Neutrophil (primary cell): ENCODE measurements at regions not wholly inside any gene's neighbourhood (a gene's known extent, or its start where the extent isn't known, plus 50 kb on each side); places are given as distances from the start of the nearest gene placed in this dataset.

Source experiments
- H3K27ac ChIP-seq: fragments of 200-600 bp; sonication (generic); 2 replicates; pipeline ENCODE4 v1.5.1; 2016; ENCODE audit warnings: mild to moderate bottlenecking, moderate library complexity
- H3K27me3 ChIP-seq: fragments of 200-600 bp; sonication (generic); 2 replicates; pipeline ENCODE4 v1.6.0; 2016; ENCODE audit warnings: mild to moderate bottlenecking
- H3K36me3 ChIP-seq: fragments of 200-600 bp; sonication (generic); 2 replicates; pipeline ENCODE4 v1.5.1; 2017
- H3K4me1 ChIP-seq, 2 experiments: fragments of 200-600 bp in 1 of 2; sonication (generic) in 1 of 2; 1 replicate in 1 of 2; 2 replicates in 1 of 2; pipeline versions ENCODE4 v1.5.1 to v1.6.1; 2013 to 2016; ENCODE audit warnings: low read depth in 1 of 2, low read length in 1 of 2, mild to moderate bottlenecking in 1 of 2, moderate library complexity in 1 of 2; ENCODE audit not compliant: control insufficient read depth in 1 of 2, insufficient read depth in 1 of 2
- H3K4me3 ChIP-seq, 2 experiments: fragments of 200-600 bp in 1 of 2; sonication (generic) in 1 of 2; 1 replicate in 1 of 2; 2 replicates in 1 of 2; pipeline ENCODE4 v1.5.1; 2013 to 2016; ENCODE audit warnings: low read depth in 1 of 2, low read length in 1 of 2, mild to moderate bottlenecking in 1 of 2, moderate library complexity in 1 of 2
- H3K9me3 ChIP-seq: fragments of 200-600 bp; sonication (generic); 2 replicates; pipeline ENCODE4 v1.5.1; 2016
- CTCF ChIP-seq: fragments of 200-600 bp; sonication (generic); IDR thresholded peaks from 2 replicates; pipeline ENCODE4 v1.5.1; 2016; ENCODE audit warnings: antibody characterized with exemption

DNA sequence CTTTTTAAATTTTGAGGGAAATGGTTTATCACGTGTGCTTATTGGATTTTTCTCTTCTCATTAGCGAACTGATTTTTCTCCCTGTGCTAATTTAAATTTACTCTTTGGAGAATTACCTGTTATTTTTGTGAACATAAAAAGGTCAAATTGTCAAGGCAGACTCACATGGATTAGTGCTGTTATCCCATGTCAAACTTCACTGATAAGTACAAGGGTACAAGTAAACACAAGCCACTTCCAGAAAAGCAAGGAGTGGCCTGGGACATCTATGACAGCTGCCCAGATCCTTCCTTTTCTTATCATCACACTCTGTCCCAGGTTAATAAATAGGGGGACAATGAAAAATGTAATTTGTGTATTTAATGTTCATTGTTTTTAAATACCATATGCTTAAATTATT lies 901.2 kb downstream of the LTN1 start:
- Histone ChIP-seq H3K27ac (no peak overlapping the region), H3K9me3 (no peaks in the 10 kb centered on the region), H3K27me3 (no peaks in the 10 kb centered on the region), H3K4me3 (no peak overlapping the region), H3K36me3 (no peaks in the 10 kb centered on the region), H3K4me1 (no peaks in the 10 kb centered on the region)
- TF ChIP-seq CTCF = no peak

GRCh38 chr21:28090546-28090945 lies 902.1 kb downstream of the LTN1 start:
- no peaks in the 10 kb centered on the region for H3K9me3 ChIP-seq

DNA sequence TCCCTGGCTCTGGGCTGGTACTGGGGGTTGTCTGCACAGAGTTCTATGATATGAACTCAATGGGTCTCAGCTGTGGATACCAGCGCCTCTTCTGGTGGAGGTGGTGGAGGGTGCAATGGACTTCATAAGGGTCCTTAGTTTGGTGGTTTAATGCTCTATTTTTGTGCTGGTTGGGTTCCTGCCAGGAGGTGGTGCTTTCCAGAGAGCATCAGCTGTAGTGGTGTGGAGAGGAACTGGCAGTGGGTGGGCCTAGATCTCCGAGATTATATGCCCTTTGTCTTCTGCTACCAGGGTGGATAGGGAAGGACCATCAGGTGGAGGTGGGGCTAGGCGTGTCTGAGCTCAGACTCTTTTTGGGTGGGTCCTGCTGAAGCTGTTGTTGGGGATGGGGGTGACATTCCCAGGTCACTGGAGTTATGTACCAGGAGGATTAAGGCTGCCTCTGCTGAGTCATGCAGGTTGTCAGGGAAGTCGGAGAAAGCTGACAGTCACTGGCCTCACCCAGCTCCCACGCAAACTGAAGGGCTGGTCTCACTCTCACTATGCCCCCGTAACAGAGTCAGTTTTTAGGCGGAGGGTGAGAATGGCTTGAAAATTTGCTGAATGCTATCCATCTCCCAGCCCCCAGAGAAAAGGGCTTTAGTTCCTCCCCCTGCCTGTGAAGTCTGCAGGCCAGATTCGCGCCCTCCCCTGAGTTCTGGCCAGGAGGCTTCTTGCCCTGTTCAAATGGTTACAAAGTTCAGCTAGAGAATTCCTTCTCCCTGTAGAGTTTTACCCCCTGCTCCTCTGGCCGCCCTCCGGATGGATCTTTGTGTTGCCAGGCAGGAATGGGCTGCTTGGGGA lies 902.9 kb downstream of the LTN1 start:
- Histone ChIP-seq H3K27ac (no peak overlapping the region), H3K4me3 (no peak overlapping the region), H3K27me3 (no peaks in the 10 kb centered on the region), H3K4me1 (no peaks in the 10 kb centered on the region), H3K9me3 (no peaks in the 10 kb centered on the region), H3K36me3 (no peaks in the 10 kb centered on the region)
- no peak for TF ChIP-seq CTCF

More at GRCh38 chr21:28090546-28090945, 902.1 kb downstream of the LTN1 start:
- no peak overlapping the region for H3K27ac ChIP-seq
- H3K4me3 ChIP-seq = no peak overlapping the region
- H3K36me3 ChIP-seq = no peaks in the 10 kb centered on the region
- no peak for TF ChIP-seq CTCF
- no peaks in the 10 kb centered on the region for H3K27me3 ChIP-seq
- H3K4me1 ChIP-seq = no peaks in the 10 kb centered on the region

DNA sequence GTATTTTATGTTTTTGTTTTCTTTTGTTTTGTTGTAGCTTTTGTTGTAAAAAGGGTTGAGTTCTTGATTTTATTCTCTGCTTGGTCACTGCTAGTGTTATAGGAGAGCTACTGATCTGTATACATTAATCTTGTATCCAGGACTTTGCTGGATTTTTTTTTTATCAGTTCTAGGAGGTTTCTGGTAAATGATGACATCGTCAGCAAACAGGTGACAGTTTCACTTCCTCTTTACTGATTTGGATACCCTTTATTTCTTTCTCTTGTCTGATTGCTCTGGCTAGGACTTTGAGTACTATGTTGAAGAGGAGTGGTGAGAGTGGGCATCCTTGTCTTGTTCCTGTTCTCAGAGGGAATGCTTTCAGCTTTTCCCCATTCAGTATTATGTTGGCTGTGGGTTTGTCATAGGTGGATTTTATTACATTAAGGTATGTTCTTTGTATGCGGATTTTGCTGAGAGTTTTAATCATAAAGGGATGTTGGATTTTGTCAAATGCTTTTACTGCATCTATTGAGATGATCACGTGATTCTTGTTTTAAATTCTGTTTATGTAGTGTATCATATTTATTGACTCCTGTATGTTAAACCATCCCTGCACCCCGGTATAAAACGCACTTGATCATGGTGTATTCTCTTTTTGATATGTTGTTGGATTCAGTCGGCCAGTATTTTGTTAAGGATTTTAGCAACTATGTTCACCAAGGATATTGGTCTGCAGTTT lies 905.7 kb downstream of the LTN1 start:
- no peaks in the 10 kb centered on the region for H3K27me3 ChIP-seq
- no peak overlapping the region for H3K4me3 ChIP-seq
- H3K27ac ChIP-seq = no peak overlapping the region
- no peaks in the 10 kb centered on the region for H3K4me1 ChIP-seq
- no peak for TF ChIP-seq CTCF
- no peaks in the 10 kb centered on the region for H3K9me3 ChIP-seq
- no peaks in the 10 kb centered on the region for H3K36me3 ChIP-seq

GRCh38 chr21:28084951-28085350 lies 907.7 kb downstream of the LTN1 start:
- H3K27me3 ChIP-seq = no peaks in the 10 kb centered on the region
- TF ChIP-seq CTCF = no peak
- H3K4me3 ChIP-seq = no peak overlapping the region
- H3K27ac ChIP-seq = no peak overlapping the region
- H3K9me3 ChIP-seq = no peaks in the 10 kb centered on the region
- H3K4me1 ChIP-seq = no peaks in the 10 kb centered on the region
- no peaks in the 10 kb centered on the region for H3K36me3 ChIP-seq
